ENCODE measurements at regions not wholly inside any gene's neighbourhood (a gene's known extent, or its start where the extent isn't known, plus 50 kb on each side); places are given as distances from the start of the nearest gene placed in this dataset.
"Not testable (repeated sequence)": the region's sequence is repeated elsewhere in the genome, so short reads cannot be mapped to it uniquely, and the experiment has no call there.

GRCh38 chr13:93037780-93038179 lies 188.8 kb upstream of the GPC6 start:
- Histone ChIP-seq H3K27me3 (ENCODE audit: low read depth) (no peaks in the 10 kb centered on the region), H3K4me1 (no peaks in the 10 kb centered on the region), H3K4me3 (no peak overlapping the region), H3K9me3 (no peaks in the 10 kb centered on the region), H3K36me3 (replicated peaks) (no peaks in the 10 kb centered on the region)
- in situ Hi-C loops (cut with MboI; ENCODE audit: low sequenced_read_pairs), result no loop called here
- DNase-seq (ENCODE audit: low spot score in 2 of 2), result no peak

GRCh38 chr13:93038187-93038586 lies 188.4 kb upstream of the GPC6 start:
- H3K9me3 ChIP-seq, result no peaks in the 10 kb centered on the region
- no peaks in the 10 kb centered on the region for H3K27me3 ChIP-seq (ENCODE audit: low read depth)
- H3K4me1 ChIP-seq, result no peaks in the 10 kb centered on the region
- in situ Hi-C loops (cut with MboI; ENCODE audit: low sequenced_read_pairs), result no loop called here
- H3K36me3 ChIP-seq (replicated peaks), result no peaks in the 10 kb centered on the region
- DNase-seq (ENCODE audit: low spot score in 2 of 2), result no peak
- no peak overlapping the region for H3K4me3 ChIP-seq

GRCh38 chr13:93039131-93039530 lies 187.5 kb upstream of the GPC6 start:
- H3K27me3 ChIP-seq (ENCODE audit: low read depth), result no peaks in the 10 kb centered on the region
- DNase-seq (ENCODE audit: low spot score in 2 of 2), result no peak
- H3K4me1 ChIP-seq, result no peaks in the 10 kb centered on the region
- no peaks in the 10 kb centered on the region for H3K36me3 ChIP-seq (replicated peaks)
- no peak overlapping the region for H3K4me3 ChIP-seq
- no peaks in the 10 kb centered on the region for H3K9me3 ChIP-seq
- in situ Hi-C loops (cut with MboI; ENCODE audit: low sequenced_read_pairs), result no loop called here

GRCh38 chr13:93041566-93041965 lies 185.0 kb upstream of the GPC6 start:
- H3K36me3 ChIP-seq (replicated peaks); H3K9me3 ChIP-seq; H3K4me3 ChIP-seq; DNase-seq (ENCODE audit: low spot score in 2 of 2); in situ Hi-C loops (cut with MboI; ENCODE audit: low sequenced_read_pairs); H3K27me3 ChIP-seq (ENCODE audit: low read depth); H3K4me1 ChIP-seq: not testable (repeated sequence)

GRCh38 chr13:93045836-93046235 lies 180.8 kb upstream of the GPC6 start:
- no peaks in the 10 kb centered on the region for H3K36me3 ChIP-seq (replicated peaks)
- H3K4me3 ChIP-seq, result no peak overlapping the region
- in situ Hi-C loops (cut with MboI; ENCODE audit: low sequenced_read_pairs), result no loop called here
- no peaks in the 10 kb centered on the region; the same call in 1 of the 2 replicates for H3K9me3 ChIP-seq
- no peaks in the 10 kb centered on the region for H3K4me1 ChIP-seq
- DNase-seq (ENCODE audit: low spot score in 2 of 2), result no peak
- H3K27me3 ChIP-seq (ENCODE audit: low read depth), result no peaks in the 10 kb centered on the region

- Histone ChIP-seq H3K36me3 (replicated peaks) (no peaks in the 10 kb centered on the region), H3K4me3 (no peak overlapping the region), H3K27me3 (ENCODE audit: low read depth) (no peaks in the 10 kb centered on the region), H3K9me3 (no peaks in the 10 kb centered on the region), H3K4me1 (no peaks in the 10 kb centered on the region)
- DNase-seq (ENCODE audit: low spot score in 2 of 2), result no peak
- in situ Hi-C loops (cut with MboI; ENCODE audit: low sequenced_read_pairs), result no loop called here
These were observed 171.4 kb upstream of the GPC6 start for GRCh38 chr13:93055233-93055632.

GRCh38 chr13:93058301-93058700 lies 168.3 kb upstream of the GPC6 start:
- H3K36me3 ChIP-seq (replicated peaks), result no peaks in the 10 kb centered on the region
- H3K4me3 ChIP-seq, result no peak overlapping the region
- no peak for DNase-seq (ENCODE audit: low spot score in 2 of 2)
- H3K27me3 ChIP-seq (ENCODE audit: low read depth), result no peaks in the 10 kb centered on the region
- H3K9me3 ChIP-seq, result no peaks in the 10 kb centered on the region
- no peaks in the 10 kb centered on the region for H3K4me1 ChIP-seq
- in situ Hi-C loops (cut with MboI; ENCODE audit: low sequenced_read_pairs), result no loop called here

GRCh38 chr13:93060144-93060543 lies 166.5 kb upstream of the GPC6 start:
- Histone ChIP-seq H3K4me3 (no peak overlapping the region), H3K9me3 (no peaks in the 10 kb centered on the region), H3K27me3 (ENCODE audit: low read depth) (no peaks in the 10 kb centered on the region), H3K4me1 (no peaks in the 10 kb centered on the region), H3K36me3 (replicated peaks) (no peaks in the 10 kb centered on the region)
- in situ Hi-C loops (cut with MboI; ENCODE audit: low sequenced_read_pairs), result no loop called here
- no peak for DNase-seq (ENCODE audit: low spot score in 2 of 2)

GRCh38 chr13:93066187-93066586 lies 160.4 kb upstream of the GPC6 start:
- H3K9me3 ChIP-seq, result no peaks in the 10 kb centered on the region
- in situ Hi-C loops (cut with MboI; ENCODE audit: low sequenced_read_pairs), result no loop called here

GRCh38 chr13:93079294-93079693 lies 147.3 kb upstream of the GPC6 start:
- Histone ChIP-seq H3K36me3 (replicated peaks) (no peaks in the 10 kb centered on the region), H3K27me3 (ENCODE audit: low read depth) (peaks cover 8% of the 10 kb centered on the region), H3K4me1 (peaks cover 11% of the 10 kb centered on the region), H3K9me3 (no peaks in the 10 kb centered on the region), H3K4me3 (no peak overlapping the region)
- no peak for DNase-seq (ENCODE audit: low spot score in 2 of 2)
- in situ Hi-C loops (cut with MboI; ENCODE audit: low sequenced_read_pairs), result no loop called here

More at GRCh38 chr13:93066187-93066586, 160.4 kb upstream of the GPC6 start:
- no peaks in the 10 kb centered on the region for H3K27me3 ChIP-seq (ENCODE audit: low read depth)
- no peak overlapping the region for H3K4me3 ChIP-seq
- no peaks in the 10 kb centered on the region for H3K36me3 ChIP-seq (replicated peaks)
- no peaks in the 10 kb centered on the region for H3K4me1 ChIP-seq
- DNase-seq (ENCODE audit: low spot score in 2 of 2), result no peak

- in situ Hi-C loops (cut with MboI; ENCODE audit: low sequenced_read_pairs), result no loop called here
- peak; percentile 27 to 53 for DNase-seq (ENCODE audit: low spot score in 2 of 2)
- H3K27me3 ChIP-seq (ENCODE audit: low read depth), result peaks cover 6% of the 10 kb centered on the region
- H3K4me3 ChIP-seq, result no peak overlapping the region
- H3K36me3 ChIP-seq (replicated peaks), result no peaks in the 10 kb centered on the region
- no peaks in the 10 kb centered on the region for H3K9me3 ChIP-seq
- peaks cover 11% of the 10 kb centered on the region for H3K4me1 ChIP-seq
These were observed 146.4 kb upstream of the GPC6 start for GRCh38 chr13:93080166-93080565.

- in situ Hi-C loops (cut with MboI; ENCODE audit: low sequenced_read_pairs), result no loop called here
- H3K4me3 ChIP-seq, result no peak overlapping the region
- H3K9me3 ChIP-seq, result no peaks in the 10 kb centered on the region
- DNase-seq (ENCODE audit: low spot score in 2 of 2), result peak; percentile 61 to 83
- H3K4me1 ChIP-seq, result peaks cover 11% of the 10 kb centered on the region
- H3K27me3 ChIP-seq (ENCODE audit: low read depth), result peaks cover 3% of the 10 kb centered on the region; the same call in 1 of the 2 replicates
- no peaks in the 10 kb centered on the region for H3K36me3 ChIP-seq (replicated peaks)
These were observed 146.0 kb upstream of the GPC6 start for GRCh38 chr13:93080587-93080986.

- H3K4me1 ChIP-seq, result no peaks in the 10 kb centered on the region
- H3K9me3 ChIP-seq, result no peaks in the 10 kb centered on the region
- no peaks in the 10 kb centered on the region for H3K36me3 ChIP-seq (replicated peaks)
- H3K4me3 ChIP-seq, result no peak overlapping the region
- in situ Hi-C loops (cut with MboI; ENCODE audit: low sequenced_read_pairs), result no loop called here
- H3K27me3 ChIP-seq (ENCODE audit: low read depth), result peaks cover 3% of the 10 kb centered on the region; the same call in 1 of the 2 replicates
- no peak for DNase-seq (ENCODE audit: low spot score in 2 of 2)
These were observed 140.3 kb upstream of the GPC6 start for GRCh38 chr13:93086329-93086728.

GRCh38 chr13:93098972-93099371 lies 127.6 kb upstream of the GPC6 start:
- Histone ChIP-seq H3K27me3 (ENCODE audit: low read depth) (no peaks in the 10 kb centered on the region), H3K4me3 (no peak overlapping the region), H3K4me1 (no peaks in the 10 kb centered on the region), H3K36me3 (replicated peaks) (no peaks in the 10 kb centered on the region), H3K9me3 (no peaks in the 10 kb centered on the region)
- in situ Hi-C loops (cut with MboI; ENCODE audit: low sequenced_read_pairs), result no loop called here
- DNase-seq (ENCODE audit: low spot score in 2 of 2), result no peak

GRCh38 chr13:93101226-93101734 lies 125.3 kb upstream of the GPC6 start:
- Histone ChIP-seq H3K36me3 (replicated peaks) (no peaks in the 10 kb centered on the region), H3K9me3 (no peaks in the 10 kb centered on the region), H3K4me3 (no peak overlapping the region), H3K27me3 (ENCODE audit: low read depth) (no peaks in the 10 kb centered on the region), H3K4me1 (no peaks in the 10 kb centered on the region)
- no peak for DNase-seq (ENCODE audit: low spot score in 2 of 2)
- in situ Hi-C loops (cut with MboI; ENCODE audit: low sequenced_read_pairs), result no loop called here
